ENCODE measurements at regions not wholly inside any gene's neighbourhood (a gene's known extent, or its start where the extent isn't known, plus 50 kb on each side); places are given as distances from the start of the nearest gene placed in this dataset.

- no peak overlapping the region for H3K4me3 ChIP-seq (ENCODE audit: low read depth, poor library complexity, severe bottlenecking)
- TF ChIP-seq POLR2A (IDR thresholded peaks at IDR 0.05): no peak
- no peak for TF ChIP-seq CTCF (IDR thresholded peaks at IDR 0.05)
- DNase-seq (ENCODE audit: low spot score in 2 of 2): no peak
- WGBS, 2 donors: 91 to 96% methylated on average over 1 of the region's 1 CpG
- intact Hi-C loops (cut with DNase I; ENCODE audit: low total_unique reads): no loop called here
These were observed 135.9 kb upstream of the EOLA2 start for GRCh38 chrX:150074175-150074574.

DNA sequence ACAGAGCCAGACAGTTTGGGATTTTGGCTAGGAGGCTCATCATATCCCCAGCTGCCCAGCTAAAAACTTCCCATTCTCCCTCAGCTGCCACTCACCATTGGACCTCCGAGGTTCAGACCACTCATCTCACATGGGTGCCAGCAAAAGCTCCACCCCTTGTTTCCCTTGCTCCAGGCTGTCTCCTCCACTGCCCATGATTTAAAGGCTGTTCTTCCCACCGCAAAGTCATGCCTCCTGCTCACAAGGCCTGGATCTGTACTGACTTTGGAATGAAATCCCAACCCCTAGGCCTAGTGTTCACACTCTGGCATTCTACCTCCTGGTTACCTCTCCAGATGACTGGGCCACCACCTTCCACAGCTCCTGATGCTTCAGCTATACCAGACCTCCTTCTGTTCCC, 142.2 kb upstream of the EOLA2 start:
- intact Hi-C loops (cut with DNase I; ENCODE audit: low total_unique reads): no loop called here
- H3K4me3 ChIP-seq (ENCODE audit: low read depth, poor library complexity, severe bottlenecking): no peak overlapping the region
- WGBS, 2 donors: 55 to 59% methylated on average over 2 of the region's 2 CpGs
- no peak for DNase-seq (ENCODE audit: low spot score in 2 of 2)
- no peak for TF ChIP-seq POLR2A (IDR thresholded peaks at IDR 0.05)
- no peak for TF ChIP-seq CTCF (IDR thresholded peaks at IDR 0.05)

GRCh38 chrX:150081076-150081475, 142.8 kb upstream of the EOLA2 start:
- intact Hi-C loops (cut with DNase I; ENCODE audit: low total_unique reads): no loop called here
- WGBS, 2 donors: 51 to 83% methylated on average over 3 of the region's 3 CpGs
- no peak for DNase-seq (ENCODE audit: low spot score in 2 of 2)
- H3K4me3 ChIP-seq (ENCODE audit: low read depth, poor library complexity, severe bottlenecking): no peak overlapping the region
- TF ChIP-seq POLR2A (IDR thresholded peaks at IDR 0.05) (no peak), CTCF (IDR thresholded peaks at IDR 0.05) (no peak)

GRCh38 chrX:150084496-150085229, 146.4 kb upstream of the EOLA2 start:
- no peak for TF ChIP-seq POLR2A (IDR thresholded peaks at IDR 0.05)
- intact Hi-C loops (cut with DNase I; ENCODE audit: low total_unique reads): no loop called here
- 67 to 72% methylated on average over 5 of the region's 5 CpGs for WGBS, 2 donors
- no peak for DNase-seq (ENCODE audit: low spot score in 2 of 2)
- H3K4me3 ChIP-seq (ENCODE audit: low read depth, poor library complexity, severe bottlenecking): no peak overlapping the region

GRCh38 chrX:150085881-150086280, 147.6 kb upstream of the EOLA2 start:
- DNase-seq (ENCODE audit: low spot score in 2 of 2): no peak
- TF ChIP-seq CTCF (IDR thresholded peaks at IDR 0.05): no peak
- no peak for TF ChIP-seq POLR2A (IDR thresholded peaks at IDR 0.05)
- WGBS, 2 donors: 18 to 25% methylated on average over 1 of the region's 1 CpG
- no peak overlapping the region for H3K4me3 ChIP-seq (ENCODE audit: low read depth, poor library complexity, severe bottlenecking)
- intact Hi-C loops (cut with DNase I; ENCODE audit: low total_unique reads): no loop called here

- intact Hi-C loops (cut with DNase I; ENCODE audit: low total_unique reads): no loop called here
- WGBS, 2 donors: 68 to 88% methylated on average over 2 of the region's 2 CpGs
These were observed 148.1 kb upstream of the EOLA2 start for GRCh38 chrX:150086371-150086770.

More at GRCh38 chrX:150086371-150086770, 148.1 kb upstream of the EOLA2 start:
- no peak for TF ChIP-seq CTCF (IDR thresholded peaks at IDR 0.05)
- TF ChIP-seq POLR2A (IDR thresholded peaks at IDR 0.05): no peak
- H3K4me3 ChIP-seq (ENCODE audit: low read depth, poor library complexity, severe bottlenecking): no peak overlapping the region
- DNase-seq (ENCODE audit: low spot score in 2 of 2): no peak
